Stimulated activated CD8-positive, alpha-beta memory T cell treated with anti-CD3 and anti-CD28 coated beads, Interleukin-4, amount 100 ng/mL, for 4 hours (primary cell): ENCODE measurements at regions not wholly inside any gene's neighbourhood (a gene's known extent, or its start where the extent isn't known, plus 50 kb on each side); places are given as distances from the start of the nearest gene placed in this dataset.

Source experiments
- DNase-seq, 2 donors: peaks; one replicate each; pipeline ENCODE4 v3.0.0-alpha.2; 2020; ENCODE audit warnings: low read depth in 2 of 2, low spot score in 1 of 2

DNA sequence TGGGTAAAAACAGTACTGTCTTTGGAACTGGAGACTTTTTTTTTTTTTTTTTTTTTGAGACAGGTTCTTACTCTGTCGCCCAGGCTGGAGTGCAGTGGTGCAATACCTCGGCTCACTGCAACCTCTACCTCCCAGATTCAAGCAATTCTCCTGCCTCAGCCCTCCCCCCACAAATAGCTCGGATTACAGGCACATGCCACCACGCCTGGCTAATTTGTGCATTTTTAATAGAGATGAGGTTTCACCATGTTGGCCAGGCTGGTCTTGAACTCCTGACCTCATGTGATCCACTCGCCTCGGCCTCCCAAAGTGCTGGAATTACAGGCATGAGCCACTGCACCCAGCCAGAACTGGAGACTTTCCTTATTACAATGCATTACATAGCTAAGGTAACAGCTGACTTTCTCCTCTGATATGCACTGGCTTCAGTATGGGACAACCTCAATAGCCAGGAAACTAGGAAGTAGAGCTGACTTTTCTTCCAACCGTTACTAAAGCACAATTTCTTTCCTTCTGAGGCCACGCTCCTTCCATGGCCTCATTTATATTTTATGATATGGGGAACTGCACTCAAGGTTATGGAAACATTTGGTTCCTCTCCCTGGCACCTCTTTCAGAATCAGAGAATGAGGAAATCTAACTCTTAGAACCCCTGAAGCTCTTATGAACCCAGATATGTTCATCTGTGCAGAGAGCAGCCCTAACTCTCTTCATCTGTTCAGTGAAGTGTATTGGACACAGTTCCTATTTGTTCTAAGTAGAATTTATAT lies 53.5 kb upstream of the FAM9B start:
- no peak for DNase-seq

DNA sequence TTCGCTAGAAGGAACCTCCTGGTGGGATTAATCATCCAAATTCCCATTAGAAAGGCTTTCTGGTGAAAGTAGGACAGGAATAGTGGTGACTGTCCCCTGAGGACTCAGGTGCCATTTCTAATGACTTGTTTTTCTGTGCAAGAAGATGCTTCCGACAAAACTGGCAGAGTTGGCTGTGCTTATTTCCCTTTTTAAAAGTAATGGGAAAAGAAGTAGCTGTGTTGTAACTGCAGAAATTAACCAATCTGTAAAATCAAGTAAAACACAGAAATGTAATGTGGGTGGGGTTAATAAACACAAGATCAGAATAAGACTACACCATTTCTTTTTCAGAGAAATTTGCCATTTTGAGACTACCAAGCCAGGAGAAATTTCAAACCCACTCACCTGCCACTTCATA lies 55.0 kb upstream of the FAM9B start:
- no peak for DNase-seq

DNA sequence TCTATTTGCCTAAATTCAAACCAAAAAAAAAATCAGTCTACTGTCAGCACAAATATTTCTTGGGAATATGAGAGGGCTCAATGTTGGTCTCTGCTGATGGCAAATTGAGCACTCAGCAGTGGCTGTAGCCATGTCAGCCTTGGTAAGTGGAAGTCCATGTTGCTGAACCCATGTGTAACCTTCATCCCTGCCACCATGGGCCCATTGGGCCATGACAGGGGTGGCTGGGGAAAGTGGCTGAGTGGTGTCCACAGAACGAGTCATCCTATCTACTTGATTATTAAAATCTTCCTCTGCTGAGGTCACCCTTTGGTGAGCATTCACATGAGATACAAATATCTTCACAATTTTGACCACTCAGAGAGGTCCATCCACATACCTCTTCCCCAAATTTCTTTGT lies 56.8 kb upstream of the FAM9B start:
- no peak for DNase-seq

DNA sequence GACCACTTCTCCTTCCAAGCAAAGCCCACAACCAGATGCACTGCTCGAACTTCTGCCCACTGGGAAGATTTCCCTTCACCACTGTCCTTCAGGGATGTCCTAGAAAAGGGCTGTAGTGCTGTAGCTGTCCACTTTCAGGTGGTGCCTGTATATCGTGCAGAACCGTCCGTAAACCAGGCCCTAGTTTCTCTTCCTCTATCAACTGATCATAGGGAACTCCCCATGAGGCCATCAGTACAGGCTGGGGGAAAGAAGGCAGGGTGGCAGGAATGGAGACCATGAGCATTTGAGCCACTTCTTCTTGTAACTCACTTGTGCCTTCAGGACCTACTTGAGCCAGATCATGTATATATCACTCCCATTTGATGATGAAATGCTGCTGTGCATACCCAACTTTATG lies 57.3 kb upstream of the FAM9B start:
- no peak for DNase-seq

DNA sequence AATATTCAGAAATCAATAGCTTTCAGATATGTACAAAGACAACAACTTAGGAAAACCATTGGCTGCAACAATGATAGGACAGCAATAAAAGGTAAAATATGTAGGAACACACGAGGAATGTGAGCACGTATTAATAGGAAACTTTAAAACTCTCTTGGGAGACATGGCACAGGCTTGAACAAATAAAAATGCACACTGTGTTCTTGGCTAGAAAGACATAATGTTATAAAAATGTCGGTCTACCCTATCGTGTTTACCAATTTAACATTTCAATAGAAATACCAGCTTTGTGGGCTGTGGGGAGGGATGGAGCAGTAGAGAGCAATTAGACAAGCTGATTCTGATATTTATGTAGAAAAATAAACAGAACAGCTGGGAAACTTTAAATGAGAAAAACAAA lies 69.0 kb upstream of the FAM9B start:
- no peak for DNase-seq

DNA sequence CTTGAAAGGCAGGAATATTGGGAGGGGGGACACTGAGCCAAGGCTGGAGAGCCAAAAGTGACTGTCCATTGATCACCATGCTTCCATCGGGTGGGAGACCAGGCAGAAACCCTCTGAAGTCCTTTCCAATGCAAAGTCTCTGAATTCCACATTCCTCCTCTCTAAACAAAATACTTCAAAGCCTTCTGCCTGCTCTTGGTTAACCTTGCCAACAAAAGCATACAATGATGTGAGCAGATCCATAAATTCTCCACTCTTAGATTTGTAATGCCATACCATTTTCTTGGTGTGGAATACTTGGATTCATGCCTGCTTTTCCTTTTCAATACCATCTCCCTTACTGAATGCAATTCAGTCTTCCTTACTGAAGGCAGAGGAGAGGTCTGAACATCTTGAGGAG lies 74.1 kb upstream of the FAM9B start:
- no peak for DNase-seq

DNA sequence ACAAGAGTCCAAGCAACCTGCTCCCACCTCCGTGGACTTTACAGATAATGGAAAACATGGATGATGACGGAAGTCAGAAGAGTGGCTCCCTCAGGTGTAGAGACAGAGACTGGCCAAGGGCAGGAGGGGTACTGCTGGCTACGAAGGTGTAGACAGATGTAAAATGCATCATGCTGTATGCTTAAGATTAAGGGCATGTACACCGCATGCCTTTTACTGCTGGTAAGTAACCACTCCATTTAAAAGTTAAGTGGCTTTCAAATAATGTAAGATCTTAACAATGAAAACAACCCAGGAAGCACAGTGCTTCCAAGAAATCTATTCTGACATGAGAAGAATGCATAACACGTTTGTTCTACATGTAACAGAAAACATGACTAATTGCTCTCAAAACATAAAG lies 76.9 kb upstream of the FAM9B start:
- no peak for DNase-seq

DNA sequence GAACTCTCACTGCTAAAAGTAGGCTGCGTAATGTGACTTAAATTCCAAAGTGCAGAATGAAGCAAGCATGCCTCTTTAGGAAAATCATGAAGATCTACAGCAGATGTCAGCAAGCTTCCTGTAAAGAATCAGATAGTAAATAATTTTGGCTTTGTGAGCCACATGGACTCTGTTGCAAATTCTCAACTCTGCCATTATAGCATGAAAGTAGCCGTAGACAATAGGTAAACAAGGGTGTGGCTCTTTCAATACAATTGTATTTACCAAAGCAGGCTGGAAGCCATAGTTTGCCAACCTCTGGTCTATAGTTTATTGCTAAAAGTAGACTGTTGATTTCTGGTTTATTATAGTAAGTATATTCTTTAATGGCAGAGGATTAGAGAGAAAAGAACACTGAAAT lies 80.3 kb upstream of the FAM9B start:
- DNase-seq = no peak

DNA sequence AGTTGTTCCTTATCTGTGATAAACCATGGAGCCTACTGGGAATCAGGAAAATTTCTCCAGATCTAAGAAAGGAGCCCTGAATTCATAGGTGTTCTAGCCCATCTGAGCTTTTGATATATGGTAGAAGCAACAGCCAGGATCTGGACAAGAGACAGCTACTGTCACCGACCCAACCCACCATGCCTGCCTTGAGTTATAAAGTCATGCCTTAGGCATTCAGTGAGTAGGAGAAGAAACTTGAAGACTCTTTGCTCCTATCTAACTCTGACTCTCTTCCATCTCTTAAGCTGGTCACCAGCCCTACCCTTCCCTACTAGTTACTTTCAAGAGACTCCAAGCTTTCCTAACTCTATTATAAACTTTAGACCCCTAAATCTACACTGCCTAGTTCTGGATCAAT lies 83.9 kb upstream of the FAM9B start:
- no peak for DNase-seq

DNA sequence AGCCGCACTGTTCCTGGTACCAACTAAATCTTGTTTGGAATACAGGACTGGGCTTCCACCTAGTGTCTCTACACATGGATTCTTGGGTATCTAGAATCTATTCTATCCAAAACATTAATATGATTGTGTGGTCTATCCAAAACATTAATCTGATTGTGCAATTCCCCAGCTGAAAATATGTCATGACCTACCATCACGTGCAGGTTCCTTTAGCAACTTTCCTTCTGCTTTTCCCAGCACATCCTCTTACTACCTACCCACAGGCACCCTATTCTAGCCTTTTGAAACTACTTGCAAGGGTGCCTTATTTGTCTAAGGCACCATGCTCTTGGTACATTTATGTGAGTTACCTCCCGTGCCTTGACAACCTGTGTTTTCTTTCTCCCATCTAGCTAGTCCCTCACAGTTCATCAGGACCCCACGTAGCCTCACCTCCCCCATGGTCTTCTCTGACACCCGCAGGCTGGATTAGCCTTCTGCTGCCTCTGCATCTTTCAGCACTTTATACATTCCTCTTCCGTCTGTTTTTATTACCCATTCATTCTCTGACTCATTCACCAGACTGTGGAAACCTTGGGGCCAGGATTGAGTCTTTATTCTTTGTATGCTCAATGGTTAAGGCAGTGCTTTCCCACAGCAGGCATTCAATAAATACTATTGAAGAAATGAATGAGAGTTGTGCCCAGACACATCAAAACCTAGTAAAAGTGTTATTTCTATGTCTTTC lies 88.8 kb upstream of the FAM9B start:
- DNase-seq = no peak

DNA sequence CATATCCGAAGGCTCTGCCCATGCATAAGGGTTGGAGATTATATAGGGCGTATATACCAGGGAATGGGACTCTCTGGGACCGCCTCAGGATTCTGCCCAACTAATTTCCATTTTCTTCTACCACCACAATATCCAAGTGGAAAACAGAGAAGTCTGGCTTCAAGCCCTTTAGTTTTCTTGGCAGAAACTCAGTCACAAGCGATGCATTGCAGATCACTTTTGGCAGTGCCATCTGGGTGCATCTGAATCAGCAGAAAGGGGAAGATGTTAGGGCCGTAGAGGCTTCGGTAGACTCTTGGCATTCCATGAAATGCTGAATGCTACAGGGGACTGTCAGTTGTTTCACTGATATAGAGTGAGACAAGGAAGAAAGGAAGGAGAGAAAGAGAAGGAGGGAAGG lies 94.1 kb upstream of the FAM9B start:
- DNase-seq = no peak

DNA sequence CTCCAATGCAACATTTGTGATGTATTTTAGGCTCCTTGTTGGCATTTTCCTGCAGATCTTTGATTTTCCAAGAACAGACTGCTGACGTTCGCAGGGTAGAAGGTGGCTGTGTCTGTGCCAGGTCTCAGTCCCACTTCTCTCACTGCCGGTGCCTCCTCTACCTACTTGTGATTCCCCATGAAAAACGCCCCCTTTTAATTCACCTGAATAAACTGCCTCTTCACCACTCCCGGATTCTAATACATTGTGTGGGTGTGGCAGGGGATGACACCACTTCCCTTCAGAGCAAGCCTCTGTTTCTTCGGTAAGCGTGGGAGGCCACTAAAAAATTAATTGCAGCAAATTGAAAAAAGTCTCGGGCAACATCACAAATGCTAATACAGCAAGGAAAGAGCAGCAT lies 96.1 kb upstream of the FAM9B start:
- DNase-seq = no peak

DNA sequence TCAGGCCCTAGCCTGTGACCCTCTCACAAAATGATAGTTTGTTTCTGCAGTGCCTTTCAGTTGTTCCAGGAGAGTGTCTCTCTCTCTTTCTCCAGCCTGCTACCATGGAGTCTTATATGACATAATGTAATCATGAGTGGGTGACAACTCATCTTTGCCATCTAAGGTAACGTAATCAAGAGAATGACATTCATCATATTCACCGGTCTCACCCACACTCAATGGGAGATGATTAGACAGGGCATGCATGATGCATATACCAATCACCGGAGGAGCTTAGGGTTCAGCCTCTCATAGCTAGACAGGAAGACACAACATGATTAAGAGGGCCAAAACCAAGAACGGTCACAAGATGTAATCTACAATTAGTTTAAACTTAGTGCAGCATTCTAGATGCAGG lies 97.1 kb upstream of the FAM9B start:
- no peak for DNase-seq

DNA sequence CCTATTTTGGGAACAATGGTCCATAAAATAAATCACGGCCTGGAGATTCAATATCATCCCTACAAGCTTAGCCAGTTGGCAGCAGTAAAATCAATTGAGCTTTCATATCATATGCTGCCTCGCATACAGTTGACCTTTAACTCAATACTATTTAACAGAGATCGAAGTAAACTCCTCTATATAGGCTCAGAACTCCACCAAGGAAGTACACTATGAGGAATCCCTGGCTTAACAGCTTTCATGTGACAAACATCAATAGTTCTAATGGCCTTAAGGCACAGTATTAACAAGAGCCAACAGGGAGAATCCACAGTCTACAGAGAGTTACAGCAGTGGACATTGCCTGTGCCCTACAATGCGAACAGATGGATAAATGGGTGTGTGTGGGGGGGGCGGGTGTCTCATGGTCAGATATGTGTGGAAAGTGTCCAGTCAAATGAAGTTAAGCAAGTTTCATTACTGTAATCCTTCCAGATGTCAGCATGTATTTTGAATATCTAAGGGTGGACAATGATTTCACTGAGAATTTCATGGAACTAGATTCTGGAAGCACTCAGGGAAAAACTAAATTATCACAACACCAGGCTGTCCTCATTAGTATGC lies 98.2 kb upstream of the FAM9B start:
- DNase-seq = no peak

DNA sequence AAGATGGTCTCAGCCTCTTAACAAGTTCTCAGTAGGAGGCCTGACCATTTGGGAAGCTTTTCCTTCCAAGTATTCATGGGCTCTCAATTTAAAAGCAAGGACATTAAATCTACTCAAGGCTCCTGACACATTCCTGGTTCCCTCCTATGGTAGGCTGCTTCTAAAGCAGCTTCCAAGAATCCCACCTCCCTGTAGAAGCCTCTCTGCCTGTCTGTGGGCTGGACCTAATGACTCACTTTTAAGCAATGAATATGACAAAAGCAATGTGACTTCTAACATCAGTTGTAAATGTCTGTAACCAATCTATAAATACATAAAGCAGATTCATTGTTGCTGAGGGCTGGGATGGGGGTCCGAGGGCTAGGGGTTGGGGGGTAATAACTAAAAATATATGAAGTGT lies 99.5 kb upstream of the FAM9B start:
- no peak for DNase-seq

DNA sequence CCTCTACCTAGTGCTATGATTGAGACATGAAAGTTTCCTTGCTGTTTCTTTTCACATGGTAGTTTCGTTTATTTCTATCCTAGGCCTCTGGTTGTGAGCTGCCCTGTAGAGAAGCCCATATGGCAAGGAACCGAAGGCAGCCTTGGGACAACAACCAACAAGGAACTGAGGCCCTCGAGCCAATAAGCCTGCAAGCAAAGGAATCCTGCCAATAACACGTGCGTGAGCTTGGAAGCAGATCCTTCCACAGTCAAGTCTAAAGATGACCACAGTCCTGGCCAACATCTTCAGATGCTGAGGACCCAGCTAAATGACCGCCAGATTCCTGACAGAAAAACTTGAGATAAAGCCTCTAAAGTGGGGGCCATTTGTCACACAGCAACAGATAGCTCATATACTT lies 100.4 kb upstream of the FAM9B start:
- DNase-seq = no peak

DNA sequence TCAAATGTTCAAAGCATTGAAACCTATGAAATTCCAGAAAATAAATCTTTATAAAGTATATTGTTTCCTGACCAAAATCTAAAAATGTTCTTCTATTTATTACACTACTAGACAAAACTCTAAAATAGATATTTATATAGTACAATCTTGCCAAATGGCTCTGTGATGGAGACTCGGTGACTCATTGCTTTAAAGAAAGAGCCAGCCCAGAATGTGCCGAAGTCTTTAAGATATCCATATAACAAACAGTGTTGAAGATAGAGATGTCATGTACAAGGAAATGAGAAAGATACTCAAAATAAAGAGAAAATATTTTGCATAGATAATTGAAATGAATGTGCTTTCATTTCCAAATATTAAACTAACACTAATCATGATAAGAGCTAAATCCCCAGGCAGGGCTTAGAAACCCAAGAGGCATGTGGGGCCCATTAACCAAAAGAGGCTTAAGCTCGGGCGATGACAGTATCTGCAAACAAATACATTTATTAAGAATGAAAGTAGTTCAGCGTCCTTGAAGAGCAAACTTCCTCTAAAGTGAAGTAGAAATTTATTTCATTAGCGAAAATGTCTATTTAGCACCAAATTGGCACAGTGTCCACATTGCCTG lies 102.1 kb upstream of the FAM9B start:
- DNase-seq = no peak

DNA sequence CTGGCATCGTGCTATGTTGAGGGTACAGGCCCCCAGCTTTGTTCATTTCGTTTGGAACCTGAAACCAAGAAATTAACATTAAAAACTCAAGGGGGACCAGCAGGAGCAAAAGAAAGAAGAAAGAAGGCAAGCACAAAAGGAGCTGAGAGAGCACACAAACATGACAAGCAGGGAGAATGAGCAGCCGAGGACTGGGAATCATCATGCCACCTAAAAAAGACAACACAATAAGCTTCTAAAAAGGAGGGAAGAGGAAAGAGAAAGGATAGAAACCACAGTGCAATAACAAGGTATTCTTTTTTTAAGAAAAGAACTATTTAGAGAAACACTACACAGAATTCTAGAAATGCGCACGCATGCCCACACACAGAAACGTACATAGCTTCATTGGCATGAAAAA lies 103.2 kb upstream of the FAM9B start:
- no peak for DNase-seq

DNA sequence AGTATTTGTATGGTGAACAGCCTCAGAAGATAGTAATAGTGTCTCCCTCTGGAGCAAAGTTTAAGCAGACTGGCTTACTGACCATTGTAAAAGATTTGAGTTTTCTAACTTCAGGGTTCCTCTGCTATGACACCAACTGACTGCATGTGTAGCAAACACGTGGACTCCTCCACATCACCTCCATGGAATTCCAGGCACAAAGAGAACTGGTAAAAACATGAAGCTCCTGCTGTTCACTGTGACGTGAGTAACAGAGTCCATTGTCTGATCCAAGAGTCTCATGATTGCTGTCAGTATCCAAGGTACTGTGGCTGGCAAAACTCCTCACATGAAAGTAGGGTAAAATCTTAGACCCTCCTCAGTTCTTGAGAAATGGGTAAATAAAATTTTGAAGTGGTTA lies 107.6 kb upstream of the FAM9B start:
- no peak for DNase-seq

DNA sequence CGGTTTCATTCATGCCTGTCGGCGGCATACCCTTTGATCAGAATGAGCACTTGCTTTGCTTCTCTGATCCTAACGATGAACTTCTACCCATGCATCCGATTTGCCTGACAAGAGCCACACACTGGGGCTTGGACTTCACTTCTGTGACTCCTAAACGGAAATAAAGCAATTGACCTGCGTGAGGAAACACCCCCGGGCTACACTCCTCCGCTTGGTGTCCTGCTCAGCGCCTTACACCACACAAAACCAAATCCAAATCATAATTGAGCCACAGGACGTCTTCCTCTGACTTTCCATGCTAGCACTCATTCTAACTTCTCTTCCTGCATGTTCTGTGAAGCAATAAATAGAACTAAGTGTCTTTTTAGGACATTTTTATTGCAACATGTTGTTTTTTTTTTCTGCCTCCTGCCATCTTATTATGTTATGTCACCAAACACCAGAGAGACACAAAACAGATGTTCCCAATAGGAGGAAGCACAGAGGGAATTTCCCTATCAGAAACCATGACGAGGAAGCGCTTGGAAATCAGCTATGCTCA lies 110.8 kb upstream of the FAM9B start:
- no peak for DNase-seq

DNA sequence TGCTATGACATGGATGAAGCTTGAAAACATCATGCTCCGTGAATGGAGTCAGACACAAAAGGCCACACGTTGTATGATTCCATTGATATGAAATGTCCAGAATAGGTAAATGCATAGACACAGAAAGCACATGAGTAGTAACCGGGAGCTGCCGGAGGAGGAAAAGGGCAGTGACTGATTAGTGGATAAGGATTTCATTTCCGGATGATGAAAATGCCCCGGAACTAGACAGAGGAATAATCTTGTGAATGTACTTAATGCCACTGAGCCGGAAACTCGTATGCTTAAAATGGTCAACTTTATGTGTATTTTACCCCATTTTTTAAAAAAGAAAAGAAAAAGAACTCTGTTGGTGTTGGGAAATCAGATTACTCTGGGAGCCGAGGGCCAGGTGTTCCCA lies 112.7 kb upstream of the FAM9B start:
- DNase-seq = no peak

DNA sequence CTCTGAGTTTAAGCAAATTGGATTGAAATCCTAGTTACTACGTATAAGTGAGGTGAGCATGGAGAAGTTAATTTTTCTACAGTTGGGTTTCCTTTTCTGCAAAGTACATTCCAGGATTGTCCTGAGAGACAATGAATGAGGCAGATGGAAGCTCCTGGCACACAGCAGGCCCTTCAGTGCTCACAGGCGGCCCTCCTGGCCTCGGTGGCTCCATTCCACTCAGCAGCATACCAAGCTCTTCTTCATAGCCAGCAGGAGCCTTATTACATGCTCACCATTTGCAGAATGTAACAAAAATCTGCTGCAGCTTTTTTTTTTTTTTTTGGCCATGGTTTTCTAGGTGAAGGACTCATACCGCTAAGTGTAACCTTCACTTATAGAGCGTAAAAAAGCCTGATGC lies 113.2 kb upstream of the FAM9B start:
- DNase-seq = no peak
